HEK293T (cell line): ENCODE measurements at regions not wholly inside any gene's neighbourhood (a gene's known extent, or its start where the extent isn't known, plus 50 kb on each side); places are given as distances from the start of the nearest gene placed in this dataset.

ENCODE experiments used
- FOXA1 ChIP-seq: fragments of 450-650 bp; IDR thresholded peaks from 2 replicates; pipeline ENCODE4 v1.6.1; 2016; ENCODE audit warnings: mild to moderate bottlenecking
- FOXK2 ChIP-seq: fragments of 450-650 bp; IDR thresholded peaks from 2 replicates; pipeline ENCODE4 v1.6.1; 2016; ENCODE audit warnings: mild to moderate bottlenecking
- L3MBTL2 ChIP-seq: fragments of 450-650 bp; conservative IDR thresholded peaks from 2 replicates; pipeline ENCODE4 v1.6.1; 2016; ENCODE audit warnings: mild to moderate bottlenecking
- NFRKB ChIP-seq: fragments of 450-650 bp; IDR thresholded peaks from 2 replicates; pipeline ENCODE4 v1.6.1; 2016; ENCODE audit warnings: mild to moderate bottlenecking, moderate library complexity
- PKNOX1 ChIP-seq: fragments of 450-650 bp; IDR thresholded peaks from 2 replicates; pipeline ENCODE4 v1.6.1; 2016
- ZNF384 ChIP-seq: fragments of 450-650 bp; IDR thresholded peaks from 2 replicates; pipeline ENCODE4 v1.6.1; 2016

- no peak for TF ChIP-seq PKNOX1
- TF ChIP-seq NFRKB = no peak
- TF ChIP-seq FOXA1 = no peak
- no peak for TF ChIP-seq ZNF384
- no peak for TF ChIP-seq FOXK2
- TF ChIP-seq L3MBTL2 = no peak
These were observed 95.7 kb upstream of the LINC00305 start for GRCh38 chr18:64244571-64244970.
